K562 (cell line): ENCODE measurements at regions not wholly inside any gene's neighbourhood (a gene's known extent, or its start where the extent isn't known, plus 50 kb on each side); places are given as distances from the start of the nearest gene placed in this dataset.

Experiments used
- BCLAF1 ChIP-seq, 2 experiments: fragments of 450-650 bp in 1 of 2; IDR thresholded peaks; 2 replicates each; pipeline ENCODE4 v1.6.1; 2011 to 2017; ENCODE audit warnings: low read depth in 2 of 2, antibody characterized with exemption in 1 of 2, borderline replicate concordance in 1 of 2, low read length in 1 of 2, mild to moderate bottlenecking in 1 of 2, mixed read lengths in 1 of 2; ENCODE audit not compliant: control insufficient read depth in 1 of 2
- FOXJ2 ChIP-seq: fragments of 200-800 bp; sonication (Bioruptor generic); IDR thresholded peaks from 2 replicates; pipeline ENCODE4 v1.6.1; 2016; ENCODE audit warnings: missing genetic modification characterization, missing compliant biosample characterization
- KAT8 ChIP-seq: fragments of 450-650 bp; IDR thresholded peaks from 2 replicates; pipeline ENCODE4 v1.6.1; 2016; ENCODE audit warnings: low read depth, mild to moderate bottlenecking
- NCOA2 ChIP-seq, 2 experiments: fragments of 450-650 bp; IDR thresholded peaks; 2 replicates each; pipeline ENCODE4 v1.6.1; 2018; ENCODE audit warnings: mild to moderate bottlenecking in 2 of 2, moderate library complexity in 1 of 2; ENCODE audit not compliant: partially characterized antibody in 2 of 2
- NFIX ChIP-seq: fragments of 250-450 bp; sonication (Bioruptor Pico); IDR thresholded peaks from 2 replicates; pipeline ENCODE4 v1.4.0; 2020; ENCODE audit warnings: low read depth, mild to moderate bottlenecking, moderate library complexity
- NUFIP1 ChIP-seq: fragments of 450-650 bp; IDR thresholded peaks from 2 replicates; pipeline ENCODE4 v1.6.1; 2018; ENCODE audit not compliant: partially characterized antibody
- SOX6 ChIP-seq: fragments of 450-650 bp; IDR thresholded peaks from 2 replicates; pipeline ENCODE4 v1.6.1; 2014; ENCODE audit warnings: mild to moderate bottlenecking
- TF ChIP-seq, protein P1 (sequence below): fragments of 450-650 bp; formaldehyde crosslinking; IDR thresholded peaks from 2 replicates; pipeline ENCODE4 v1.4.0; 2020; ENCODE audit warnings: mild to moderate bottlenecking, moderate library complexity
- TF ChIP-seq, protein P2 (sequence below): sonication (generic); formaldehyde crosslinking; IDR thresholded peaks from 2 replicates; pipeline ENCODE4 v1.8.0; 2022; ENCODE audit warnings: mild to moderate bottlenecking, missing genetic modification reagents
- TF ChIP-seq, protein P3 (sequence below), 2 experiments: fragments of 450-650 bp; IDR thresholded peaks; 2 replicates each; pipeline ENCODE4 v1.6.1; 2016; ENCODE audit warnings: mild to moderate bottlenecking in 2 of 2, borderline replicate concordance in 1 of 2, low read depth in 1 of 2, moderate library complexity in 1 of 2

- TF ChIP-seq BCLAF1 (IDR thresholded peaks at IDR 0.05; ENCODE audit: borderline replicate concordance in 1 of 2, control insufficient read depth in 1 of 2, low read depth in 2 of 2, low read length in 1 of 2) (no peak), NFIX (CRISPR knock-in tag) (no peak), SOX6 (0 out of 2 replicates have a peak, but pooled peaks have one; percentile 22), NCOA2 (IDR thresholded peaks at IDR 0.05; ENCODE audit: partially characterized antibody in 2 of 2) (no peak), NUFIP1 (no peak), FOXJ2 (tag) (no peak), KAT8 (no peak)
- TF ChIP-seq, protein P1, sequence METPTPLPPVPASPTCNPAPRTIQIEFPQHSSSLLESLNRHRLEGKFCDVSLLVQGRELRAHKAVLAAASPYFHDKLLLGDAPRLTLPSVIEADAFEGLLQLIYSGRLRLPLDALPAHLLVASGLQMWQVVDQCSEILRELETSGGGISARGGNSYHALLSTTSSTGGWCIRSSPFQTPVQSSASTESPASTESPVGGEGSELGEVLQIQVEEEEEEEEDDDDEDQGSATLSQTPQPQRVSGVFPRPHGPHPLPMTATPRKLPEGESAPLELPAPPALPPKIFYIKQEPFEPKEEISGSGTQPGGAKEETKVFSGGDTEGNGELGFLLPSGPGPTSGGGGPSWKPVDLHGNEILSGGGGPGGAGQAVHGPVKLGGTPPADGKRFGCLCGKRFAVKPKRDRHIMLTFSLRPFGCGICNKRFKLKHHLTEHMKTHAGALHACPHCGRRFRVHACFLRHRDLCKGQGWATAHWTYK (CRISPR knock-in tag), result no peak
- TF ChIP-seq, protein P2, sequence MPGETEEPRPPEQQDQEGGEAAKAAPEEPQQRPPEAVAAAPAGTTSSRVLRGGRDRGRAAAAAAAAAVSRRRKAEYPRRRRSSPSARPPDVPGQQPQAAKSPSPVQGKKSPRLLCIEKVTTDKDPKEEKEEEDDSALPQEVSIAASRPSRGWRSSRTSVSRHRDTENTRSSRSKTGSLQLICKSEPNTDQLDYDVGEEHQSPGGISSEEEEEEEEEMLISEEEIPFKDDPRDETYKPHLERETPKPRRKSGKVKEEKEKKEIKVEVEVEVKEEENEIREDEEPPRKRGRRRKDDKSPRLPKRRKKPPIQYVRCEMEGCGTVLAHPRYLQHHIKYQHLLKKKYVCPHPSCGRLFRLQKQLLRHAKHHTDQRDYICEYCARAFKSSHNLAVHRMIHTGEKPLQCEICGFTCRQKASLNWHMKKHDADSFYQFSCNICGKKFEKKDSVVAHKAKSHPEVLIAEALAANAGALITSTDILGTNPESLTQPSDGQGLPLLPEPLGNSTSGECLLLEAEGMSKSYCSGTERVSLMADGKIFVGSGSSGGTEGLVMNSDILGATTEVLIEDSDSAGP (CRISPR knock-in tag), result no peak
- TF ChIP-seq, protein P3, sequence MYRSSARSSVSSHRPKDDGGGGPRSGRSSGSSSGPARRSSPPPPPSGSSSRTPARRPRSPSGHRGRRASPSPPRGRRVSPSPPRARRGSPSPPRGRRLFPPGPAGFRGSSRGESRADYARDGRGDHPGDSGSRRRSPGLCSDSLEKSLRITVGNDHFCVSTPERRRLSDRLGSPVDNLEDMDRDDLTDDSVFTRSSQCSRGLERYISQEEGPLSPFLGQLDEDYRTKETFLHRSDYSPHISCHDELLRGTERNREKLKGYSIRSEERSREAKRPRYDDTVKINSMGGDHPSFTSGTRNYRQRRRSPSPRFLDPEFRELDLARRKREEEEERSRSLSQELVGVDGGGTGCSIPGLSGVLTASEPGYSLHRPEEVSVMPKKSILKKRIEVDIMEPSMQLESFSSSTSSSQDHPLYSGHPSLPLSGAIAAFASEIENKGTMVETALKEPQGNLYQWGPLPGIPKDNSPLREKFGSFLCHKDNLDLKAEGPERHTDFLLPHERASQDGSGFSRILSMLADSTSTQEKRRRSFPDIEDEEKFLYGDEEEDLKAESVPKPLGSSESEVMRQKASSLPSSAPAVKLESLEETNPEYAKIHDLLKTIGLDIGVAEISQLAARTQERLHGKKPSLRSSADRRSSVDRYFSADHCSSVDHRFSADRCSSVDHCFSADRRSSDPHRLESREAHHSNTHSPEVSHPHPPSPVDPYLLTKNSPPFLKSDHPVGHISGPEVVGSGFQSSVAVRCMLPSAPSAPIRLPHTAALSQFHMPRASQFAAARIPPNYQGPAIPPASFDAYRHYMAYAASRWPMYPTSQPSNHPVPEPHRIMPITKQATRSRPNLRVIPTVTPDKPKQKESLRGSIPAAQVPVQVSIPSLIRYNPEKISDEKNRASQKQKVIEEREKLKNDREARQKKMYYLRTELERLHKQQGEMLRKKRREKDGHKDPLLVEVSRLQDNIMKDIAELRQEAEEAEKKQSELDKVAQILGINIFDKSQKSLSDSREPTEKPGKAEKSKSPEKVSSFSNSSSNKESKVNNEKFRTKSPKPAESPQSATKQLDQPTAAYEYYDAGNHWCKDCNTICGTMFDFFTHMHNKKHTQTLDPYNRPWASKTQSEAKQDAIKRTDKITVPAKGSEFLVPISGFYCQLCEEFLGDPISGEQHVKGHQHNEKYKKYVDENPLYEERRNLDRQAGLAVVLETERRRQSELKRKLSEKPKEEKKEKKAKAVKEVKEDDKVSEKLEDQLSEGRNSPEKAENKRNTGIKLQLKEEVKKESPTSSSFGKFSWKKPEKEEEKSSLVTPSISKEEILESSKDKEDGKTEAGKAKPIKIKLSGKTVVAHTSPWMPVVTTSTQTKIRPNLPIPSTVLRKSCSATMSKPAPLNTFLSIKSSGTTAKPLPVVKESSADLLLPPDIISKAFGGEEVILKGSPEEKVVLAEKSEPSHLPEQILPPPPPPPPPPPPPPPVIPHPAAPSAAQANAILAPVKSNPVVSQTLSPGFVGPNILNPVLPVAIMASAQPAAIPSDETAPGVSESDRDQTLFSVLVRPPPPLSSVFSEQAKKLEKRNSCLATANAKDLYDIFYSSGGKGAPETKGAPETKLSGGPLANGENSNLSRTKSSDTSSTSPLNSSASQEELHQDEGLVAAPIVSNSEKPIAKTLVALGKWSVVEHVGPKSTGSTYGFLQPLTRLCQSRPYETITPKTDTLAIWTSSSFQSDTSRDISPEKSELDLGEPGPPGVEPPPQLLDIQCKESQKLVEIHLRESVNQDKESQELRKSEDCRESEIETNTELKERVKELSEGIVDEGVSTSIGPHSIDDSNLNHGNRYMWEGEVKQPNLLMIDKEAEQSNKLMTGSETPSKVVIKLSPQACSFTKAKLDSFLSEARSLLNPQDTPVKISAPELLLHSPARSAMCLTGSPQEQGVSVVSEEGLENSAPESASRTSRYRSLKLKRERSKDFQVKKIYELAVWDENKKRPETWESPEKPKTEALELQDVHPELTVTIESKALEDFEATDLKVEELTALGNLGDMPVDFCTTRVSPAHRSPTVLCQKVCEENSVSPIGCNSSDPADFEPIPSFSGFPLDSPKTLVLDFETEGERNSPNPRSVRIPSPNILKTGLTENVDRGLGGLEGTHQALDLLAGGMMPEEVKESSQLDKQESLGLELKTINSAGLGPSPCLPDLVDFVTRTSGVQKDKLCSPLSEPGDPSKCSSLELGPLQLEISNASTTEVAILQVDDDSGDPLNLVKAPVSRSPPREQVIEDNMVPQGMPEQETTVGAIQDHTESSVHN (IDR thresholded peaks at IDR 0.05; ENCODE audit: borderline replicate concordance in 1 of 2, low read depth in 1 of 2), result no peak
Measured at GRCh38 chr13:50422181-50423148, 407.2 kb downstream of the KCNRG start (continued).
